ENCODE measurements at regions not wholly inside any gene's neighbourhood (a gene's known extent, or its start where the extent isn't known, plus 50 kb on each side); places are given as distances from the start of the nearest gene placed in this dataset.
"Not testable (repeated sequence)": the region's sequence is repeated elsewhere in the genome, so short reads cannot be mapped to it uniquely, and the experiment has no call there.

GRCh38 chr3:82643948-82644347 is 882.5 kb upstream of the GBE1 start:
- in situ Hi-C loops (cut with MboI; ENCODE audit: low pct_unique_long_range_greater_than_20kb, low sequenced_read_pairs), result no loop called here
- peak; percentile 2 for DNase-seq

- DNase-seq, result no peak
- in situ Hi-C loops (cut with MboI; ENCODE audit: low pct_unique_long_range_greater_than_20kb, low sequenced_read_pairs), result no loop called here
Observed at GRCh38 chr3:82641701-82642100, 880.3 kb upstream of the GBE1 start.

GRCh38 chr3:82640254-82640653 is 878.8 kb upstream of the GBE1 start:
- DNase-seq, result no peak
- in situ Hi-C loops (cut with MboI; ENCODE audit: low pct_unique_long_range_greater_than_20kb, low sequenced_read_pairs), result no loop called here

GRCh38 chr3:82637574-82637973 is 876.1 kb upstream of the GBE1 start:
- no peak for DNase-seq
- in situ Hi-C loops (cut with MboI; ENCODE audit: low pct_unique_long_range_greater_than_20kb, low sequenced_read_pairs), result no loop called here

- no peak for DNase-seq
- in situ Hi-C loops (cut with MboI; ENCODE audit: low pct_unique_long_range_greater_than_20kb, low sequenced_read_pairs), result no loop called here
Observed at GRCh38 chr3:82636177-82636576, 874.7 kb upstream of the GBE1 start.

GRCh38 chr3:82633319-82633718 is 871.9 kb upstream of the GBE1 start:
- in situ Hi-C loops (cut with MboI; ENCODE audit: low pct_unique_long_range_greater_than_20kb, low sequenced_read_pairs), result no loop called here

GRCh38 chr3:82629937-82630336 is 868.5 kb upstream of the GBE1 start:
- no peak for DNase-seq
- in situ Hi-C loops (cut with MboI; ENCODE audit: low pct_unique_long_range_greater_than_20kb, low sequenced_read_pairs), result no loop called here

More at GRCh38 chr3:82633319-82633718, 871.9 kb upstream of the GBE1 start:
- DNase-seq, result no peak

GRCh38 chr3:82628385-82629014 is 867.1 kb upstream of the GBE1 start:
- DNase-seq, result no peak
- in situ Hi-C loops (cut with MboI; ENCODE audit: low pct_unique_long_range_greater_than_20kb, low sequenced_read_pairs), result no loop called here

- in situ Hi-C loops (cut with MboI; ENCODE audit: low pct_unique_long_range_greater_than_20kb, low sequenced_read_pairs), result no loop called here
- DNase-seq, result no peak
Observed at GRCh38 chr3:82627733-82628132, 866.3 kb upstream of the GBE1 start.

GRCh38 chr3:82620744-82621143 is 859.3 kb upstream of the GBE1 start:
- in situ Hi-C loops (cut with MboI; ENCODE audit: low pct_unique_long_range_greater_than_20kb, low sequenced_read_pairs); DNase-seq: not testable (repeated sequence)

- in situ Hi-C loops (cut with MboI; ENCODE audit: low pct_unique_long_range_greater_than_20kb, low sequenced_read_pairs), result no loop called here
- DNase-seq, result no peak
Observed at GRCh38 chr3:82618594-82618993, 857.1 kb upstream of the GBE1 start.

GRCh38 chr3:82610236-82610635 is 848.8 kb upstream of the GBE1 start:
- no peak for DNase-seq
- in situ Hi-C loops (cut with MboI; ENCODE audit: low pct_unique_long_range_greater_than_20kb, low sequenced_read_pairs), result no loop called here

- no peak for DNase-seq
- in situ Hi-C loops (cut with MboI; ENCODE audit: low pct_unique_long_range_greater_than_20kb, low sequenced_read_pairs), result no loop called here
Observed at GRCh38 chr3:82607391-82607790, 845.9 kb upstream of the GBE1 start.

GRCh38 chr3:82596805-82597204 is 835.4 kb upstream of the GBE1 start:
- in situ Hi-C loops (cut with MboI; ENCODE audit: low pct_unique_long_range_greater_than_20kb, low sequenced_read_pairs), result no loop called here
- no peak for DNase-seq

GRCh38 chr3:82595530-82595929 is 834.1 kb upstream of the GBE1 start:
- DNase-seq, result no peak
- in situ Hi-C loops (cut with MboI; ENCODE audit: low pct_unique_long_range_greater_than_20kb, low sequenced_read_pairs), result no loop called here

- no peak for DNase-seq
- in situ Hi-C loops (cut with MboI; ENCODE audit: low pct_unique_long_range_greater_than_20kb, low sequenced_read_pairs), result no loop called here
Observed at GRCh38 chr3:82587174-82587573, 825.7 kb upstream of the GBE1 start.

- in situ Hi-C loops (cut with MboI; ENCODE audit: low pct_unique_long_range_greater_than_20kb, low sequenced_read_pairs), result no loop called here
- DNase-seq, result no peak
Observed at GRCh38 chr3:82586414-82586813, 825.0 kb upstream of the GBE1 start.

- DNase-seq; in situ Hi-C loops (cut with MboI; ENCODE audit: low pct_unique_long_range_greater_than_20kb, low sequenced_read_pairs): not testable (repeated sequence)
Observed at GRCh38 chr3:82586002-82586401, 824.6 kb upstream of the GBE1 start.

GRCh38 chr3:82585591-82585990 is 824.1 kb upstream of the GBE1 start:
- in situ Hi-C loops (cut with MboI; ENCODE audit: low pct_unique_long_range_greater_than_20kb, low sequenced_read_pairs); DNase-seq: not testable (repeated sequence)

GRCh38 chr3:82584861-82585260 is 823.4 kb upstream of the GBE1 start:
- in situ Hi-C loops (cut with MboI; ENCODE audit: low pct_unique_long_range_greater_than_20kb, low sequenced_read_pairs); DNase-seq: not testable (repeated sequence)

GRCh38 chr3:82584415-82584814 is 823.0 kb upstream of the GBE1 start:
- DNase-seq; in situ Hi-C loops (cut with MboI; ENCODE audit: low pct_unique_long_range_greater_than_20kb, low sequenced_read_pairs): not testable (repeated sequence)
